A673 (cell line): ENCODE measurements at regions not wholly inside any gene's neighbourhood (a gene's known extent, or its start where the extent isn't known, plus 50 kb on each side); places are given as distances from the start of the nearest gene placed in this dataset.
"Not testable (repeated sequence)": the region's sequence is repeated elsewhere in the genome, so short reads cannot be mapped to it uniquely, and the experiment has no call there.

Source experiments
- BruUV-seq: library from RNA; stranded (reverse); fragments of 400-500 nt; replicated peaks from 2 replicates; lab custom pipeline; 2021; lab: Mats Ljungman, UMichigan
- CTCF ChIA-PET: fragments of 300-600 bp; sonication (Branson Sonifier 250); formaldehyde crosslinking; loops from one replicate; lab custom pipeline; 2022; ENCODE audit warnings: antibody characterized with exemption; lab: Charles Lee
- POLR2A ChIA-PET: fragments of 300-600 bp; sonication (Branson Sonifier 250); formaldehyde crosslinking; loops from one replicate; lab custom pipeline; 2022; ENCODE audit warnings: antibody characterized with exemption; ENCODE audit not compliant: low non-redundant PET; lab: Charles Lee
- DNase-seq: peaks from one replicate; pipeline ENCODE4 v3.0.0-alpha.2; 2015; ENCODE audit warnings: low spot score
- H3K27ac ChIP-seq: fragments of 200-600 bp; sonication (generic); 2 replicates; pipeline ENCODE4 v1.5.1; 2016; ENCODE audit warnings: mixed run types, low read depth, mild to moderate bottlenecking, mixed read lengths, antibody characterized with exemption, low read length; ENCODE audit not compliant: poor library complexity, severe bottlenecking
- H3K27me3 ChIP-seq: fragments of 200-600 bp; sonication (generic); replicated peaks from 2 replicates; pipeline ENCODE4 v1.6.1; 2017; ENCODE audit warnings: mixed run types, low read depth, mild to moderate bottlenecking, mixed read lengths, antibody characterized with exemption, low read length; ENCODE audit not compliant: insufficient read depth, poor library complexity
- H3K36me3 ChIP-seq: fragments of 200-600 bp; sonication (generic); 2 replicates; pipeline ENCODE4 v1.6.1; 2016; ENCODE audit warnings: mixed run types, mild to moderate bottlenecking, mixed read lengths, antibody characterized with exemption, low read length; ENCODE audit not compliant: insufficient read depth, poor library complexity, severe bottlenecking
- H3K4me1 ChIP-seq: fragments of 200-600 bp; sonication (generic); 2 replicates; pipeline ENCODE4 v1.6.1; 2017; ENCODE audit warnings: mixed run types, mild to moderate bottlenecking, mixed read lengths, antibody characterized with exemption, low read length; ENCODE audit not compliant: insufficient read depth, poor library complexity, severe bottlenecking
- H3K4me3 ChIP-seq: fragments of 200-600 bp; sonication (generic); 2 replicates; pipeline ENCODE4 v1.5.1; 2016; ENCODE audit warnings: low read depth, mixed run types, mild to moderate bottlenecking, mixed read lengths, low read length; ENCODE audit not compliant: poor library complexity, severe bottlenecking
- H3K9me3 ChIP-seq: fragments of 200-600 bp; sonication (generic); 2 replicates; pipeline ENCODE4 v1.6.1; 2016; ENCODE audit warnings: mixed run types, low read depth, mild to moderate bottlenecking, mixed read lengths, antibody characterized with exemption, low read length; ENCODE audit not compliant: poor library complexity, severe bottlenecking
- EZH2 ChIP-seq: fragments of 200-600 bp; sonication (generic); IDR thresholded peaks from 2 replicates; pipeline ENCODE4 v1.6.1; 2017; ENCODE audit warnings: borderline replicate concordance, low read depth, mild to moderate bottlenecking, mixed read lengths, antibody characterized with exemption, low read length; ENCODE audit not compliant: poor library complexity, severe bottlenecking
- intact Hi-C: fragments of 100-400 bp; cut with micrococcal nuclease; formaldehyde crosslinking; loops from one replicate; pipeline ENCODE4 v1.10.0; 2022; ENCODE audit not compliant: unreplicated experiment
- TF ChIP-seq, protein P1 (sequence below): fragments of 300-800, 200-600 bp; sonication (generic); conservative IDR thresholded peaks from 2 replicates; pipeline ENCODE4 v1.5.1; 2017; ENCODE audit warnings: low read depth, mild to moderate bottlenecking, antibody characterized with exemption, low read length, moderate library complexity, mixed read lengths

DNA sequence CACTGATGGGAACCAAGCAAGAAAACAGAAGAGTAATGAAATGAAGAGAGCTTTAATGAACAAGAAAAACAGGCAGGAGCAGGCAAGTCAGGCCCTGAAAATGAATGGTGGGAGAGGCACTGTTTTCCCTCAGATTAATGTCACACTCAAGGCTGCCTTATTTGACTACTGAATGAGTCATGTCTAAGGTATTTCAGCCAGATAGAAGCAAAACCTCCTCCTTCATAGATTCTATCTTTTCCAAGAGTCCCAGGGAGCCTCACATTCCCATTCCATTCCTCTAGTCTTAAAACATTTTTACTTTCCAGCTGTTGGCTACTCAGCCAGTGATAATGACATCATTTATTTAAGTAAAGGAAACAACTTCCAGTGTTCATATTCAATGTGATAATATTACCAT is 228.4 kb upstream of the NRIP1 start:
- TF ChIP-seq EZH2, result no peak
- TF ChIP-seq, protein P1, sequence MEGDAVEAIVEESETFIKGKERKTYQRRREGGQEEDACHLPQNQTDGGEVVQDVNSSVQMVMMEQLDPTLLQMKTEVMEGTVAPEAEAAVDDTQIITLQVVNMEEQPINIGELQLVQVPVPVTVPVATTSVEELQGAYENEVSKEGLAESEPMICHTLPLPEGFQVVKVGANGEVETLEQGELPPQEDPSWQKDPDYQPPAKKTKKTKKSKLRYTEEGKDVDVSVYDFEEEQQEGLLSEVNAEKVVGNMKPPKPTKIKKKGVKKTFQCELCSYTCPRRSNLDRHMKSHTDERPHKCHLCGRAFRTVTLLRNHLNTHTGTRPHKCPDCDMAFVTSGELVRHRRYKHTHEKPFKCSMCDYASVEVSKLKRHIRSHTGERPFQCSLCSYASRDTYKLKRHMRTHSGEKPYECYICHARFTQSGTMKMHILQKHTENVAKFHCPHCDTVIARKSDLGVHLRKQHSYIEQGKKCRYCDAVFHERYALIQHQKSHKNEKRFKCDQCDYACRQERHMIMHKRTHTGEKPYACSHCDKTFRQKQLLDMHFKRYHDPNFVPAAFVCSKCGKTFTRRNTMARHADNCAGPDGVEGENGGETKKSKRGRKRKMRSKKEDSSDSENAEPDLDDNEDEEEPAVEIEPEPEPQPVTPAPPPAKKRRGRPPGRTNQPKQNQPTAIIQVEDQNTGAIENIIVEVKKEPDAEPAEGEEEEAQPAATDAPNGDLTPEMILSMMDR, result no peak
- no peak overlapping the region for H3K4me3 ChIP-seq
- DNase-seq, result peak; percentile 71
- no peaks in the 10 kb centered on the region for H3K27me3 ChIP-seq
- H3K4me1 ChIP-seq, result no peaks in the 10 kb centered on the region
- BruUV-seq, result no TSS peak
- ChIA-PET POLR2A (no interaction called here), CTCF (no interaction called here)
- H3K36me3 ChIP-seq, result no peaks in the 10 kb centered on the region
- H3K9me3 ChIP-seq, result no peaks in the 10 kb centered on the region
- H3K27ac ChIP-seq, result no peak overlapping the region
- intact Hi-C loops, result no loop called here

DNA sequence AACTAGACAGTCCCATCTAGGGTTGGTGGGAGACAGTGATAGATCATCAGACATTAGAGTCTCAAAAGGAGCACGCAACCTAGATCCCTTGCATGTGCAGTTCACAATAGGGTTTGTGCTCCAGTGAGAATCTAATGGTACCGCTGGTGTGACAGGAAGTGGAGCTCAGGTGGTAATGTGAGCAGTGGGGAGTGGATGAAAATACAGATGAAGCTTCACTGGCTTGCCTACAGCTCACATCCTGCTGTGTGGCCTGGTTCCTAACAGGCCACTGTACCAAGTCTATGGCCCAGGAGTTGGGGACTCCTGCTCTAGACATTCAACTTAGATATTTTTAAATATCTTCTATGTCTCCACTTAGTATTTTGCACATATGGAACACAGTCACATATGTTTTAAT is 231.1 kb upstream of the NRIP1 start:
- Histone ChIP-seq H3K4me3 (no peak overlapping the region), H3K4me1 (no peaks in the 10 kb centered on the region), H3K27me3 (no peaks in the 10 kb centered on the region), H3K36me3 (no peaks in the 10 kb centered on the region), H3K27ac (no peak overlapping the region), H3K9me3 (no peaks in the 10 kb centered on the region)
- BruUV-seq, result no TSS peak
- intact Hi-C loops, result no loop called here
- POLR2A ChIA-PET, result no interaction called here
- CTCF ChIA-PET, result no interaction called here
- TF ChIP-seq, protein P1, result no peak
- TF ChIP-seq EZH2, result no peak
- DNase-seq, result no peak

DNA sequence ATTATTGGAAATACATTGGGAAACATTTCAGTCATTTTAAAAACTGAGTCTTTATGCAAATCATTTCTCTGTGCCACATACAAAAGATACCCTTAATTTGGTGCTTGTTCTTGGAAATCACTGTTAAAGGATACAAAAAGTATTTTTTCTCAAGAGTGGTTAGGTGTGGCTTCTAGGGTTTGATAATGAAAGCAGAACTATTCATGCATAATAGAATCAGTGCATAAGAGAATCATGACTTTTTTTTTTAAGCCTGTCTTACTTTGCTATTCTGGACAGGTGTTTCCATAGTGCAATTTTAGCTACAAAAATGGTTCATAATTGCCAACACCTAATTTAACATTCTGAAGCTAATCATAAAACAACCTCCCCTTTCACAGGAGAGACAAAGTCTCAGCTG is 233.0 kb upstream of the NRIP1 start:
- intact Hi-C loops, result no loop called here
- Histone ChIP-seq H3K36me3 (no peaks in the 10 kb centered on the region), H3K4me3 (no peak overlapping the region), H3K9me3 (no peaks in the 10 kb centered on the region), H3K4me1 (no peaks in the 10 kb centered on the region), H3K27me3 (no peaks in the 10 kb centered on the region), H3K27ac (no peak overlapping the region)
- TF ChIP-seq EZH2, result no peak
- TF ChIP-seq, protein P1, result no peak
- DNase-seq, result no peak
- CTCF ChIA-PET, result no interaction called here
- no TSS peak for BruUV-seq
- POLR2A ChIA-PET, result no interaction called here

DNA sequence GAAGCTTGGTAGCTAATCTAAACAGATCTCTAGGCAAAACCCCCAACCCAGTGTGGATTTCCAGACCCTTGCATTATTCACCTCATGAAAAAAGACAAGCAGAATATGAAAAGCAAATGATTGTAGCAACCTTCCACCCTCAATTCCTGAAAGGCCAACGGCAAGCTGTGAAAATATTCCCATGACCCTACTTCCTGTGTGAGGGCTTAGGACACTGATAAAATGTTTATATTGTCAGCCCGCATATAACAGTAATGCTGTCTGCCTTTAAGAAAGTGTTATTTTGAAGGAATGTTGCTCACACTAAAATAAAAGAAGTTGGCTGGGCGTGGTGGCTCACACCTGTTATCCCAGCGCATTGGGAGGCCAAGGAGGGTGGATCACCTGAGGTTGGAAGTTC is 233.5 kb upstream of the NRIP1 start:
- Histone ChIP-seq H3K36me3 (no peaks in the 10 kb centered on the region), H3K4me3 (no peak overlapping the region), H3K27me3 (no peaks in the 10 kb centered on the region), H3K4me1 (no peaks in the 10 kb centered on the region), H3K27ac (no peak overlapping the region), H3K9me3 (no peaks in the 10 kb centered on the region)
- BruUV-seq, result no TSS peak
- TF ChIP-seq, protein P1, result no peak
- TF ChIP-seq EZH2, result no peak
- POLR2A ChIA-PET, result no interaction called here
- CTCF ChIA-PET, result no interaction called here
- DNase-seq, result no peak
- intact Hi-C loops, result no loop called here

DNA sequence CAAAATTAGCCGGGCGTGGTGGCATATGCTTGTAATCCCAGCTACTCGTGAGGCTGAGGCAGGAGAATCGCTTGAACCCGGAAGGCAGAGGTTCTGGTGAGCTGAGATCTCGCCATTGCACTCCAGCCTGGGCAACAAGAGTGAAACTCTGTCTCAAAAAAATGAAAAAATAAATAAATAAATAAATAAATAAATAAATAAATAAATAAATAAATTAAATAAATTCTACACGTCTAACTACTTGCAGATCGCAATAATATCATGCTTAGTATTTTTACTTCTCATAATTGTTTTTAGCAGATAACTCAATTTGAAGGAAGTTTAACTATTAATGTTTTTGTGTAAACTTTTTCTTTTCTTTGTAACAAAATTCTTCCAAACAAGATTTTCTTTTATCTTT is 234.0 kb upstream of the NRIP1 start:
- intact Hi-C loops, result not testable (repeated sequence)

More for the DNA sequence above, 234.0 kb upstream of the NRIP1 start:
- H3K9me3 ChIP-seq, CTCF ChIA-PET, H3K27me3 ChIP-seq, H3K4me3 ChIP-seq, POLR2A ChIA-PET, H3K27ac ChIP-seq, H3K4me1 ChIP-seq, DNase-seq, BruUV-seq, H3K36me3 ChIP-seq: not testable (repeated sequence)
